ENCODE measurements at regions not wholly inside any gene's neighbourhood (a gene's known extent, or its start where the extent isn't known, plus 50 kb on each side); places are given as distances from the start of the nearest gene placed in this dataset.

- no TSS peak for BruUV-seq (replicated peaks)
- Histone ChIP-seq H3K79me2 (ENCODE audit: control insufficient read depth, insufficient read depth, low read length) (no peaks in the 10 kb centered on the region), H3K9me3 (replicated peaks; ENCODE audit: control insufficient read depth, insufficient read depth, low read depth, low read length) (no peaks in the 10 kb centered on the region), H3K27ac (ENCODE audit: extremely low read depth, low read depth, low read length) (no peak overlapping the region), H3K4me1 (replicated peaks in 1 of 2; ENCODE audit: control insufficient read depth in 2 of 2, insufficient read depth in 2 of 2, low read length in 2 of 2) (no peaks in the 10 kb centered on the region), H3K4me3 (no peak overlapping the region), H3K4me2 (ENCODE audit: insufficient read depth, low read length) (no peak overlapping the region), H4K20me1 (replicated peaks; ENCODE audit: control insufficient read depth, insufficient read depth, low read length) (no peaks in the 10 kb centered on the region), H3K27me3 (ENCODE audit: control insufficient read depth in 2 of 2, insufficient read depth in 2 of 2, low read length in 2 of 2) (peaks cover 5 to 6% of the 10 kb centered on the region in 2 experiments; a peak in 2 of 5 replicates), H3K9me1 (ENCODE audit: control insufficient read depth, insufficient read depth, low read length) (no peaks in the 10 kb centered on the region), H3K9ac (ENCODE audit: insufficient read depth in 1 of 2, low read depth in 2 of 2, low read length in 2 of 2) (no peak overlapping the region), H2AFZ (ENCODE audit: low read depth, low read length) (no peak overlapping the region), H3K36me3 (ENCODE audit: control insufficient read depth, insufficient read depth, low read length) (no peaks in the 10 kb centered on the region)
- DNase-seq (ENCODE audit: extremely low read depth in 1 of 4, low spot score in 3 of 4): no peak
- TF ChIP-seq MAX (CRISPR knock-in tag; IDR thresholded peaks at IDR 0.05) (no peak), IFI16 (CRISPR knock-in tag; IDR thresholded peaks at IDR 0.05) (no peak), KLF16 (IDR thresholded peaks at IDR 0.05) (no peak), ZNF165 (CRISPR knock-in tag; IDR thresholded peaks at IDR 0.05; ENCODE audit: borderline replicate concordance) (no peak), FOSL1 (tag; conservative IDR thresholded peaks at IDR 0.05) (no peak), GABPA (tag; conservative IDR thresholded peaks at IDR 0.05; ENCODE audit: low read depth) (no peak), NCOA2 (IDR thresholded peaks at IDR 0.05; ENCODE audit: partially characterized antibody in 2 of 2) (no peak), ZNF780A (CRISPR knock-in tag; IDR thresholded peaks at IDR 0.05) (no peak), CAMTA2 (CRISPR knock-in tag; conservative IDR thresholded peaks at IDR 0.05) (no peak), PHB (CRISPR knock-in tag; IDR thresholded peaks at IDR 0.05) (no peak), BRD4 (IDR thresholded peaks at IDR 0.05) (no peak)
- FAIRE-seq: no peak
- intact Hi-C loops (cut with micrococcal nuclease) (no loop called here), in situ Hi-C loops (cut with MboI) (no loop called here)
- POLR2A ChIA-PET: no interaction called here
- CTCF ChIA-PET (ENCODE audit: low intra/inter-chr PET ratio): no interaction called here
- no peak for ATAC-seq
- WGBS (ENCODE audit: insufficient coverage, low coverage, missing lambda C conversion rate): 0% methylated on average over 4 of the region's 4 CpGs
Observed at GRCh38 chr11:33444835-33445594, 187.8 kb downstream of the HIPK3 start.

Data from K562 (cell line).